Colonic mucosa (tissue), 4 donors: ENCODE measurements at regions not wholly inside any gene's neighbourhood (a gene's known extent, or its start where the extent isn't known, plus 50 kb on each side); places are given as distances from the start of the nearest gene placed in this dataset.

ENCODE experiments used
- DNase-seq: peaks from one replicate; pipeline ENCODE4 v3.0.0-alpha.2; 2020
- H3K27ac ChIP-seq: fragments of 200-600 bp; one replicate; pipeline ENCODE4 v1.8.0; 2021
- H3K27me3 ChIP-seq: fragments of 200-600 bp; one replicate; pipeline ENCODE4 v1.8.0; 2021
- H3K36me3 ChIP-seq: fragments of 200-600 bp; one replicate; pipeline ENCODE4 v1.8.0; 2021
- H3K4me1 ChIP-seq: fragments of 200-600 bp; one replicate; pipeline ENCODE4 v1.8.0; 2021; ENCODE audit warnings: mild to moderate bottlenecking
- H3K4me3 ChIP-seq: fragments of 200-600 bp; one replicate; pipeline ENCODE4 v1.8.0; 2021
- H3K9ac ChIP-seq, 2 donors: one replicate each; pipeline ENCODE4 v1.7.0; 2013; ENCODE audit warnings: control low read depth in 2 of 2, low read depth in 2 of 2, low read length in 2 of 2
- H3K9me3 ChIP-seq: fragments of 200-600 bp; one replicate; pipeline ENCODE4 v1.8.0; 2021
- CTCF ChIP-seq: fragments of 200-600 bp; IDR thresholded peaks from one replicate; pipeline ENCODE4 v1.8.0; 2022; ENCODE audit warnings: antibody characterized with exemption, mild to moderate bottlenecking
- intact Hi-C: fragments of 100-400 bp; cut with DNase I; formaldehyde crosslinking; loops from one replicate; pipeline ENCODE4 v1.14.1; 2022
- donor health status: healthy.
- donor health status: DM: no; HTN: no; CAD: no.
- donor health status: DM: no; HTN: no; CAD: no.

- no peaks in the 10 kb centered on the region for H3K27me3 ChIP-seq
- TF ChIP-seq CTCF = no peak
- H3K4me1 ChIP-seq = no peaks in the 10 kb centered on the region
- H3K4me3 ChIP-seq = no peak overlapping the region
- H3K27ac ChIP-seq = no peak overlapping the region
- intact Hi-C loops = no loop called here
- no peak overlapping the region for H3K9ac ChIP-seq
- no peaks in the 10 kb centered on the region for H3K9me3 ChIP-seq
- no peak for DNase-seq
- H3K36me3 ChIP-seq = no peaks in the 10 kb centered on the region
Measured at GRCh38 chr16:60304720-60305119, 1570.6 kb upstream of the GOT2 start.

GRCh38 chr16:60304066-60304465 is 1570.0 kb upstream of the GOT2 start:
- Histone ChIP-seq H3K9ac (no peak overlapping the region), H3K9me3 (no peaks in the 10 kb centered on the region), H3K27me3 (no peaks in the 10 kb centered on the region), H3K27ac (no peak overlapping the region), H3K4me1 (no peaks in the 10 kb centered on the region), H3K36me3 (no peaks in the 10 kb centered on the region), H3K4me3 (no peak overlapping the region)
- no peak for DNase-seq
- intact Hi-C loops = no loop called here
- TF ChIP-seq CTCF = no peak

GRCh38 chr16:60302676-60303075 is 1568.6 kb upstream of the GOT2 start:
- Histone ChIP-seq H3K36me3 (no peaks in the 10 kb centered on the region), H3K27me3 (no peaks in the 10 kb centered on the region), H3K9ac (no peak overlapping the region), H3K4me1 (no peaks in the 10 kb centered on the region), H3K27ac (no peak overlapping the region), H3K4me3 (no peak overlapping the region), H3K9me3 (no peaks in the 10 kb centered on the region)
- no peak for DNase-seq
- intact Hi-C loops = no loop called here
- TF ChIP-seq CTCF = no peak

GRCh38 chr16:60302261-60302660 is 1568.1 kb upstream of the GOT2 start:
- Histone ChIP-seq H3K4me3 (no peak overlapping the region), H3K27me3 (no peaks in the 10 kb centered on the region), H3K4me1 (no peaks in the 10 kb centered on the region), H3K27ac (no peak overlapping the region), H3K36me3 (no peaks in the 10 kb centered on the region), H3K9ac (no peak overlapping the region), H3K9me3 (no peaks in the 10 kb centered on the region)
- TF ChIP-seq CTCF = no peak
- DNase-seq = no peak
- intact Hi-C loops = no loop called here

GRCh38 chr16:60299241-60299776 is 1565.2 kb upstream of the GOT2 start:
- TF ChIP-seq CTCF = no peak
- no peak overlapping the region for H3K4me3 ChIP-seq
- DNase-seq = no peak
- H3K27ac ChIP-seq = no peak overlapping the region
- H3K4me1 ChIP-seq = no peaks in the 10 kb centered on the region
- no peak overlapping the region for H3K9ac ChIP-seq
- H3K36me3 ChIP-seq = no peaks in the 10 kb centered on the region
- H3K9me3 ChIP-seq = no peaks in the 10 kb centered on the region
- H3K27me3 ChIP-seq = no peaks in the 10 kb centered on the region
- intact Hi-C loops = no loop called here

- Histone ChIP-seq H3K9me3 (no peaks in the 10 kb centered on the region), H3K36me3 (no peaks in the 10 kb centered on the region), H3K27ac (no peak overlapping the region), H3K4me1 (no peaks in the 10 kb centered on the region), H3K9ac (no peak overlapping the region), H3K4me3 (no peak overlapping the region), H3K27me3 (no peaks in the 10 kb centered on the region)
- intact Hi-C loops = no loop called here
- DNase-seq = no peak
- TF ChIP-seq CTCF = no peak
Measured at GRCh38 chr16:60295451-60295850, 1561.3 kb upstream of the GOT2 start.
